ACC112 (cell line): ENCODE measurements at regions not wholly inside any gene's neighbourhood (a gene's known extent, or its start where the extent isn't known, plus 50 kb on each side); places are given as distances from the start of the nearest gene placed in this dataset.

Source experiments
- H2AFZ ChIP-seq: fragments of 200-600 bp; sonication (generic); one replicate; pipeline ENCODE4 v1.6.0; 2017; ENCODE audit warnings: antibody characterized with exemption, low read length; ENCODE audit not compliant: unreplicated experiment
- H3K27ac ChIP-seq: fragments of 200-600 bp; sonication (generic); 2 replicates; pipeline ENCODE4 v1.5.1; 2014; ENCODE audit warnings: low read depth, mild to moderate bottlenecking, antibody characterized with exemption, low read length, moderate library complexity
- H3K27me3 ChIP-seq: fragments of 200-600 bp; sonication (generic); 2 replicates; pipeline ENCODE4 v1.6.1; 2014; ENCODE audit warnings: mild to moderate bottlenecking, antibody characterized with exemption, low read length, moderate library complexity, mixed read lengths; ENCODE audit not compliant: insufficient read depth
- H3K36me3 ChIP-seq: fragments of 200-600 bp; sonication (generic); 2 replicates; pipeline ENCODE4 v1.6.1; 2016; ENCODE audit warnings: mild to moderate bottlenecking, antibody characterized with exemption, low read length, moderate library complexity, mixed read lengths; ENCODE audit not compliant: insufficient read depth
- H3K4me1 ChIP-seq: fragments of 200-600 bp; sonication (generic); one replicate; pipeline ENCODE4 v1.6.1; 2016; ENCODE audit warnings: low read length, mixed read lengths; ENCODE audit not compliant: insufficient read depth, unreplicated experiment, control insufficient read depth
- H3K4me3 ChIP-seq: fragments of 200-600 bp; sonication (generic); 2 replicates; pipeline ENCODE4 v1.5.1; 2014; ENCODE audit warnings: mild to moderate bottlenecking, low read depth, low read length
- H3K79me2 ChIP-seq: fragments of 200-600 bp; sonication (generic); one replicate; pipeline ENCODE4 v1.6.0; 2016; ENCODE audit warnings: low read length; ENCODE audit not compliant: control insufficient read depth, unreplicated experiment, insufficient read depth

GRCh38 chr3:64891021-64891420, 203.2 kb upstream of the ADAMTS9 start:
- no peak overlapping the region for H2AFZ ChIP-seq
- H3K27ac ChIP-seq = no peak overlapping the region
- H3K79me2 ChIP-seq = no peaks in the 10 kb centered on the region
- no peak overlapping the region for H3K4me3 ChIP-seq
- peaks cover 8% of the 10 kb centered on the region for H3K4me1 ChIP-seq
- H3K36me3 ChIP-seq = no peaks in the 10 kb centered on the region
- no peaks in the 10 kb centered on the region for H3K27me3 ChIP-seq

GRCh38 chr3:64890466-64890865, 202.7 kb upstream of the ADAMTS9 start:
- H3K4me3 ChIP-seq = no peak overlapping the region
- H3K4me1 ChIP-seq = peaks cover 8% of the 10 kb centered on the region
- no peak overlapping the region for H2AFZ ChIP-seq
- no peaks in the 10 kb centered on the region for H3K36me3 ChIP-seq
- H3K79me2 ChIP-seq = no peaks in the 10 kb centered on the region
- no peaks in the 10 kb centered on the region for H3K27me3 ChIP-seq
- no peak overlapping the region for H3K27ac ChIP-seq

- H2AFZ ChIP-seq = no peak overlapping the region
These were observed 202.2 kb upstream of the ADAMTS9 start for GRCh38 chr3:64890006-64890405.

GRCh38 chr3:64888840-64889392, 201.1 kb upstream of the ADAMTS9 start:
- no peak overlapping the region for H3K27ac ChIP-seq
- no peak overlapping the region for H2AFZ ChIP-seq
- no peaks in the 10 kb centered on the region for H3K79me2 ChIP-seq
- H3K4me1 ChIP-seq = peaks cover 8% of the 10 kb centered on the region
- H3K36me3 ChIP-seq = no peaks in the 10 kb centered on the region
- H3K4me3 ChIP-seq = no peak overlapping the region
- H3K27me3 ChIP-seq = no peaks in the 10 kb centered on the region

More at GRCh38 chr3:64890006-64890405, 202.2 kb upstream of the ADAMTS9 start:
- no peak overlapping the region for H3K4me3 ChIP-seq
- H3K4me1 ChIP-seq = peaks cover 8% of the 10 kb centered on the region
- no peaks in the 10 kb centered on the region for H3K79me2 ChIP-seq
- no peaks in the 10 kb centered on the region for H3K27me3 ChIP-seq
- H3K27ac ChIP-seq = no peak overlapping the region
- no peaks in the 10 kb centered on the region for H3K36me3 ChIP-seq

GRCh38 chr3:64888165-64888564, 200.4 kb upstream of the ADAMTS9 start:
- peak overlapping the region; percentile 33 for H2AFZ ChIP-seq
- peaks cover 8% of the 10 kb centered on the region for H3K4me1 ChIP-seq
- H3K4me3 ChIP-seq = no peak overlapping the region

GRCh38 chr3:64885055-64885454, 197.3 kb upstream of the ADAMTS9 start:
- Histone ChIP-seq H3K36me3 (no peaks in the 10 kb centered on the region), H3K79me2 (no peaks in the 10 kb centered on the region), H3K27me3 (no peaks in the 10 kb centered on the region), H2AFZ (no peak overlapping the region), H3K4me1 (peaks cover 8% of the 10 kb centered on the region), H3K27ac (no peak overlapping the region), H3K4me3 (no peak overlapping the region)

More at GRCh38 chr3:64888165-64888564, 200.4 kb upstream of the ADAMTS9 start:
- Histone ChIP-seq H3K36me3 (no peaks in the 10 kb centered on the region), H3K27me3 (no peaks in the 10 kb centered on the region), H3K27ac (no peak overlapping the region), H3K79me2 (no peaks in the 10 kb centered on the region)

- H2AFZ ChIP-seq = no peak overlapping the region
- H3K27ac ChIP-seq = no peak overlapping the region
- no peaks in the 10 kb centered on the region for H3K27me3 ChIP-seq
- H3K4me1 ChIP-seq = peaks cover 8% of the 10 kb centered on the region
- no peak overlapping the region for H3K4me3 ChIP-seq
- H3K36me3 ChIP-seq = no peaks in the 10 kb centered on the region
- no peaks in the 10 kb centered on the region for H3K79me2 ChIP-seq
These were observed 196.7 kb upstream of the ADAMTS9 start for GRCh38 chr3:64884536-64884935.

- Histone ChIP-seq H3K4me3 (no peak overlapping the region), H2AFZ (no peak overlapping the region), H3K27ac (no peak overlapping the region), H3K27me3 (no peaks in the 10 kb centered on the region), H3K36me3 (no peaks in the 10 kb centered on the region), H3K79me2 (no peaks in the 10 kb centered on the region), H3K4me1 (peaks cover 4% of the 10 kb centered on the region)
These were observed 193.1 kb upstream of the ADAMTS9 start for GRCh38 chr3:64880916-64881315.

- Histone ChIP-seq H3K79me2 (no peaks in the 10 kb centered on the region), H3K36me3 (no peaks in the 10 kb centered on the region), H3K27ac (no peak overlapping the region), H2AFZ (no peak overlapping the region), H3K4me1 (peaks cover 4% of the 10 kb centered on the region), H3K4me3 (no peak overlapping the region), H3K27me3 (no peaks in the 10 kb centered on the region)
These were observed 190.6 kb upstream of the ADAMTS9 start for GRCh38 chr3:64878362-64878761.

- Histone ChIP-seq H3K36me3 (no peaks in the 10 kb centered on the region), H3K27ac (no peak overlapping the region), H2AFZ (no peak overlapping the region), H3K4me1 (peaks cover 4% of the 10 kb centered on the region), H3K4me3 (no peak overlapping the region), H3K79me2 (no peaks in the 10 kb centered on the region), H3K27me3 (no peaks in the 10 kb centered on the region)
These were observed 185.6 kb upstream of the ADAMTS9 start for GRCh38 chr3:64873400-64873799.

GRCh38 chr3:64872345-64872744, 184.5 kb upstream of the ADAMTS9 start:
- no peak overlapping the region for H3K4me3 ChIP-seq
- H3K27me3 ChIP-seq = no peaks in the 10 kb centered on the region
- no peaks in the 10 kb centered on the region for H3K36me3 ChIP-seq
- H2AFZ ChIP-seq = no peak overlapping the region
- H3K4me1 ChIP-seq = no peaks in the 10 kb centered on the region
- H3K79me2 ChIP-seq = no peaks in the 10 kb centered on the region
- H3K27ac ChIP-seq = no peak overlapping the region
